Neutrophil (primary cell): ENCODE measurements at regions not wholly inside any gene's neighbourhood (a gene's known extent, or its start where the extent isn't known, plus 50 kb on each side); places are given as distances from the start of the nearest gene placed in this dataset.

Source experiments
- H3K27ac ChIP-seq: fragments of 200-600 bp; sonication (generic); 2 replicates; pipeline ENCODE4 v1.5.1; 2016; ENCODE audit warnings: mild to moderate bottlenecking, moderate library complexity
- H3K27me3 ChIP-seq: fragments of 200-600 bp; sonication (generic); 2 replicates; pipeline ENCODE4 v1.6.0; 2016; ENCODE audit warnings: mild to moderate bottlenecking
- H3K36me3 ChIP-seq: fragments of 200-600 bp; sonication (generic); 2 replicates; pipeline ENCODE4 v1.5.1; 2017
- H3K4me1 ChIP-seq, 2 experiments: fragments of 200-600 bp in 1 of 2; sonication (generic) in 1 of 2; 1 replicate in 1 of 2; 2 replicates in 1 of 2; pipeline versions ENCODE4 v1.5.1 to v1.6.1; 2013 to 2016; ENCODE audit warnings: low read depth in 1 of 2, low read length in 1 of 2, mild to moderate bottlenecking in 1 of 2, moderate library complexity in 1 of 2; ENCODE audit not compliant: control insufficient read depth in 1 of 2, insufficient read depth in 1 of 2
- H3K4me3 ChIP-seq, 2 experiments: fragments of 200-600 bp in 1 of 2; sonication (generic) in 1 of 2; 1 replicate in 1 of 2; 2 replicates in 1 of 2; pipeline ENCODE4 v1.5.1; 2013 to 2016; ENCODE audit warnings: low read depth in 1 of 2, low read length in 1 of 2, mild to moderate bottlenecking in 1 of 2, moderate library complexity in 1 of 2
- H3K9me3 ChIP-seq: fragments of 200-600 bp; sonication (generic); 2 replicates; pipeline ENCODE4 v1.5.1; 2016
- CTCF ChIP-seq: fragments of 200-600 bp; sonication (generic); IDR thresholded peaks from 2 replicates; pipeline ENCODE4 v1.5.1; 2016; ENCODE audit warnings: antibody characterized with exemption

GRCh38 chr10:28862219-28862618, 184.9 kb downstream of the BAMBI start:
- peaks cover 17% of the 10 kb centered on the region for H3K27me3 ChIP-seq
- H3K4me3 ChIP-seq, result no peak overlapping the region
- H3K4me1 ChIP-seq, result no peaks in the 10 kb centered on the region

DNA sequence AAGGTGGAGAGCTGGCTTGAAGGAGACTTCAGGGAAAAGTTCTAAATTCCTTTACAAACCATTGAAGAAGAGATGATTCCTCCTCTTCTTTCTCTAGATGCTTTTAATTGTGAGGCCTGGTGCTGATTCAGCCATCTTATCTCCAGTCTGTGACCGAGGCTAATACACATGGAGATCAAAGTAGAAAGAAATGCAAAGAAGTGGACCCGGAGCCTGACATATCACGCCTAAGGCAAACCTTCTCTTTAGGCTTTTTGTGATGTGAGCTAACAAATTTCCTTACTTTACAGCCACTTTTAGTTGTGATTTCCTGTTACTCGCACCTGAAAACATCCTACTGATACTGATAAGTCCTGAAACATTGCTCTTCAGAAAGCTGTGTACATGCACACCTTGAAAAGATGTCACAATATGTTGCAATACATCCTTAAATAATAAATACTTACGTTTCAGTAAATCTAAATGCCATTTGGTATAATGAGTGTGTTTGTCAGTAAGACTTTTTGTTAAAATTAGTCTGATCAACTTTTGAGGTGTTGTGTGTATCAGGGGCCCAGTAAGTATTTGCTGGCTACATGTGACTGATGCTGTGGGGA, 192.4 kb downstream of the BAMBI start:
- TF ChIP-seq CTCF, result no peak
- Histone ChIP-seq H3K9me3 (no peaks in the 10 kb centered on the region), H3K36me3 (no peaks in the 10 kb centered on the region), H3K27me3 (peaks cover 61% of the 10 kb centered on the region), H3K4me1 (peaks cover 0 to 6% of the 10 kb centered on the region in 2 experiments), H3K4me3 (no peak overlapping the region), H3K27ac (no peak overlapping the region)

More at GRCh38 chr10:28862219-28862618, 184.9 kb downstream of the BAMBI start:
- H3K9me3 ChIP-seq, result no peaks in the 10 kb centered on the region
- no peak for TF ChIP-seq CTCF
- H3K36me3 ChIP-seq, result no peaks in the 10 kb centered on the region
- no peak overlapping the region for H3K27ac ChIP-seq

DNA sequence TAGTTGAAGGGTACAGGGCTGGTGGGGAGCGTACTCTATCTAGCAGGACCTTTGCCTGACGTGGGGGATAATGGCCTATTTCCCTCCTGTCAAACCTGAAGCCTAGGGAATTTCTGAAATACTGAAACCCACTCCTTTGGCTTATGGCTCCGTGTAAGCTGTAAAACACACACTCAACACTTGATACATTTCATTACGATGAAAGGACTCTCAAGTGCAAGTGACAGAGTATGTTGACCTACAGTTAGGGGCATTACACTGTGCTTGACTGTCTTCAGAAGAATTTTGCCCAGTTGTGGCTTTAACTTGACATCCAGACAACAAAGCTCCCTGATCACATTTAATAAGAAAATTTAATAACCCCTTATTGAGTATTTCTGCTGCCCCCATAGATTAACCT, 194.3 kb downstream of the BAMBI start:
- no peaks in the 10 kb centered on the region for H3K9me3 ChIP-seq
- TF ChIP-seq CTCF, result no peak
- H3K36me3 ChIP-seq, result no peaks in the 10 kb centered on the region
- no peak overlapping the region for H3K27ac ChIP-seq
- no peak overlapping the region for H3K4me3 ChIP-seq
- H3K27me3 ChIP-seq, result peaks cover 65% of the 10 kb centered on the region
- peaks cover 0 to 6% of the 10 kb centered on the region in 2 experiments for H3K4me1 ChIP-seq

GRCh38 chr10:28872587-28873165, 195.4 kb downstream of the BAMBI start:
- Histone ChIP-seq H3K4me3 (no peak overlapping the region), H3K4me1 (peaks cover 0 to 6% of the 10 kb centered on the region in 2 experiments), H3K9me3 (no peaks in the 10 kb centered on the region), H3K27ac (no peak overlapping the region), H3K36me3 (no peaks in the 10 kb centered on the region), H3K27me3 (peaks cover 71% of the 10 kb centered on the region)
- TF ChIP-seq CTCF, result no peak

- H3K27ac ChIP-seq, result no peak overlapping the region
- no peaks in the 10 kb centered on the region for H3K9me3 ChIP-seq
- peaks cover 80% of the 10 kb centered on the region for H3K27me3 ChIP-seq
- peaks cover 0 to 6% of the 10 kb centered on the region in 2 experiments for H3K4me1 ChIP-seq
- no peak overlapping the region for H3K4me3 ChIP-seq
- no peaks in the 10 kb centered on the region for H3K36me3 ChIP-seq
- no peak for TF ChIP-seq CTCF
These were observed 196.2 kb downstream of the BAMBI start for GRCh38 chr10:28873540-28873939.
